ENCODE measurements at regions not wholly inside any gene's neighbourhood (a gene's known extent, or its start where the extent isn't known, plus 50 kb on each side); places are given as distances from the start of the nearest gene placed in this dataset.

DNA sequence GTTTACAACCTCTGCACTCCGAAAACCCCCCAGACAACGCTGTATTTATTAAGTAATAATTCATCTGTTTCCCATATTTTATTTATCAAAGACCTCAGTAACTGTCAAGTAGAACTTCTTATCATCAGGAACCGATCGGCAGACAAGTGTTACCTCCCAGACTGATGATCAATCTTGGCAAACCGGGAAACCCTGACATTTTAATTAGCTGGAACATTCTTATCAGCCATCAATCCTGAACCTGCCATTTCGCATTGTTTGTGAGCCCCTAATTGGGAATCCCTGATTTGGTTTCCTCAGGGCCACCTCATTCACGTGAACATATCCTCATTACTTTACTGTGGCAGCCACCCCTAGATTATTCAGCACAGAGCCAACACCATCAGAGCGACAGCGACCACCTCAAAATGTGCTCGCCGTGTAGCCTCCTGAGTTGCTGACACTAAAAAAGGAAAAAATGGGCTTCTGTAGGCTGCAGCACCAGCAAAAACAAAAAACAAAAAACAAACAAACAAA, 93.6 kb upstream of the SDK1 start:
- TF ChIP-seq, protein P1, sequence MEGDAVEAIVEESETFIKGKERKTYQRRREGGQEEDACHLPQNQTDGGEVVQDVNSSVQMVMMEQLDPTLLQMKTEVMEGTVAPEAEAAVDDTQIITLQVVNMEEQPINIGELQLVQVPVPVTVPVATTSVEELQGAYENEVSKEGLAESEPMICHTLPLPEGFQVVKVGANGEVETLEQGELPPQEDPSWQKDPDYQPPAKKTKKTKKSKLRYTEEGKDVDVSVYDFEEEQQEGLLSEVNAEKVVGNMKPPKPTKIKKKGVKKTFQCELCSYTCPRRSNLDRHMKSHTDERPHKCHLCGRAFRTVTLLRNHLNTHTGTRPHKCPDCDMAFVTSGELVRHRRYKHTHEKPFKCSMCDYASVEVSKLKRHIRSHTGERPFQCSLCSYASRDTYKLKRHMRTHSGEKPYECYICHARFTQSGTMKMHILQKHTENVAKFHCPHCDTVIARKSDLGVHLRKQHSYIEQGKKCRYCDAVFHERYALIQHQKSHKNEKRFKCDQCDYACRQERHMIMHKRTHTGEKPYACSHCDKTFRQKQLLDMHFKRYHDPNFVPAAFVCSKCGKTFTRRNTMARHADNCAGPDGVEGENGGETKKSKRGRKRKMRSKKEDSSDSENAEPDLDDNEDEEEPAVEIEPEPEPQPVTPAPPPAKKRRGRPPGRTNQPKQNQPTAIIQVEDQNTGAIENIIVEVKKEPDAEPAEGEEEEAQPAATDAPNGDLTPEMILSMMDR (IDR thresholded peaks at IDR 0.05) = no peak
- no peak for TF ChIP-seq POLR2A (IDR thresholded peaks at IDR 0.05)
